GM18907 (cell line): ENCODE measurements at regions not wholly inside any gene's neighbourhood (a gene's known extent, or its start where the extent isn't known, plus 50 kb on each side); places are given as distances from the start of the nearest gene placed in this dataset.
"Not testable (repeated sequence)": the region's sequence is repeated elsewhere in the genome, so short reads cannot be mapped to it uniquely, and the experiment has no call there.

Experiments
- ATAC-seq: cut with Tn5 transposase; IDR thresholded peaks from one replicate; pipeline ENCODE4 v1.9.1; 2021; ENCODE audit warnings: mild to moderate bottlenecking, moderate library complexity; ENCODE audit not compliant: unreplicated experiment

GRCh38 chrX:89539150-89539549 lies 382.6 kb upstream of the TGIF2LX start:
- ATAC-seq: not testable (repeated sequence)

DNA sequence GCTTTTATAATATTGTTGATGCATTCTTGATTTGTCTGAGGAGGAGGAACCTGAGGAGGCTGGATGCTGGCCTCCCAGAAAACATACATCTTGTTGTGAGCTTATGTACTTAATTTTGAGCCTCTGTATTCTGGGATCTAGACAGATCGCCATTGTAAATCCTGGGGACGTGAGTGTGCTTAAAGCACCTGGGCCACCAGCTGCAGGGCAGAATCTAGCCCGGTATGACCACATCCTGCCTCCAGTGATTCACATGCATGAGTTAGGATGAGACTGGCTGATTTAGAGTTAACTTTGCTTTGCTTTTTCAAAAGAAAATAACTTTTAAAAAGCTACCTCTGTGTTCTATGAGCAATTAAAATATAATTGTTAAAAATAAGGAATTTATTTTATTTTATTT lies 364.6 kb upstream of the TGIF2LX start:
- not testable (repeated sequence) for ATAC-seq

DNA sequence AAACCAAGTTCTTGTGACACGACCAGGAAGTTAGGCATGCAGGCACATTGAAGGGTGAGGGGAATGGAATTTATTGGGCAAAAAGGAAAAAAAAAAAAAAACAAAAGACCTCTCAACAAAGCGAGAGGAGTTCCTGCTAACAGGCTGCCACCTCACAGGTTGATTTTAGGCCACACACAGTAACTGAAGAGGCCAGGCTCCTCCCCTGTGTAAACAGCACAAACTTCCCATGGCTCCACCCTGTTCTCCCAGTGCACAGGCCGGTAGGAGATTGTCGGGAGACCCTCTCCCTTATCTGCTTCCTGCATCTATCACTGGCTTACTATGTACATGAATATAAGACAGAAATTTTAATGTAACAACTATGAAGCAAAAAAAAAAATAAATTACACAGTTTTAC lies 359.6 kb upstream of the TGIF2LX start:
- ATAC-seq: not testable (repeated sequence)

DNA sequence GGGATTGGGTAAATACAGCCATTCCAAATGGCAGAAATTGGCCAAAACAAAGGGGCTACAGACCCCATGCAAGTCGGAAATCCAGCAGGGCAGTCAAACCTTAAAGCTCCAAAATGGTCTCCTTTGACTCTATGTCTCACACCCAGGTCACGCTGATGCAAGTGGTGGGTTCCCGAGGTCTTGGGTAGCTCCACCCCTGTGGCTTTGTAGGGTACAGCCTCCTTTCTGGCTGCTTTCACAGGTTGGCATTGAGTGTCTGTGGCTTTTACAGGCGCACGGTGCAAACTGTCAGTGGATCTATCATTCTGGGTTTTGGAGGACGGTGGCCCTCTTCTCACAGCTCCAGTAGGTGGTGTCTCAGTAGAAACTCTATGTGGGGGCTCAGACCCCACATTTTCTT lies 358.6 kb upstream of the TGIF2LX start:
- not testable (repeated sequence) for ATAC-seq

DNA sequence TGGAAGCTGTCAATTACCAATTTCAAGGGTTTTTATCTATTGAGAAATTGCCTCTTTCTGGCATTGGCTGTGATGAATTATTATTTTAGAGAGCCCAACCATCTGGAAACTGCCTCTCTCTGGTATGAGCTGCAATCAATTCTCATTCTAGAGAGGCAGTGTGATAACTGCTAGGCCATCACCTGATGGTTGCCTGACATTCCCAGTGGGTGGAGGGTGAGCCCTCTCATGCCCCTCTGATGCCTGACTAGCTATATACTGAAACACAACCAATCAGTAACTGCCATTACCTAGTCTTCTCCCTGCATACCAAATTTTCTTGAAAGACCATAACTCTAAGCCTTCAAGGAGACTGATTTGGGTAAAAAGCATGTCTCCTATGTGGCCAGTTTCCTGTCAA lies 353.9 kb upstream of the TGIF2LX start:
- not testable (repeated sequence) for ATAC-seq

- not testable (repeated sequence) for ATAC-seq
Measured at GRCh38 chrX:89581868-89582267, 339.8 kb upstream of the TGIF2LX start.

DNA sequence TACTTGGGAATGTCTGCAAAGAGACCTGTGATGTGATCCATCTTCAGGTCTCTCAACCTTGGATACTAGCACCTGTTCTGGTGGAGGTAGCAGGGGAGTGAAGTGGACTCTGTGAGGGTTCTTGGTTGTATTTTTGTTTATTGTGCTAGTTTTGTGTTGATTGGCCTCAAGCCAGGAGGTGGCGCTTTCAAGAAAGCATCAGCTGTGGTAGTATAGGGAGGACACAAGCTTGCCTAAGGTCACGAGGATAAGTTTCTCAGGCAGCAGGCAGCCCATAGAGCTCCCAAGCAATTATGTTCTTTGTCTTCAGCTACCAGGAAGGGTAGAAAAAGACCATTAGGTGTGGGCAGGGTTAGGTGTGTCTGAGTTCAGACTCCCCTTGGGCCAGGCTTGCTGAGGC lies 289.9 kb upstream of the TGIF2LX start:
- ATAC-seq: not testable (repeated sequence)

GRCh38 chrX:89635887-89636286 lies 285.8 kb upstream of the TGIF2LX start:
- ATAC-seq: not testable (repeated sequence)

GRCh38 chrX:89658662-89659061 lies 263.0 kb upstream of the TGIF2LX start:
- ATAC-seq: not testable (repeated sequence)

GRCh38 chrX:89706481-89706880 lies 215.2 kb upstream of the TGIF2LX start:
- ATAC-seq: not testable (repeated sequence)

DNA sequence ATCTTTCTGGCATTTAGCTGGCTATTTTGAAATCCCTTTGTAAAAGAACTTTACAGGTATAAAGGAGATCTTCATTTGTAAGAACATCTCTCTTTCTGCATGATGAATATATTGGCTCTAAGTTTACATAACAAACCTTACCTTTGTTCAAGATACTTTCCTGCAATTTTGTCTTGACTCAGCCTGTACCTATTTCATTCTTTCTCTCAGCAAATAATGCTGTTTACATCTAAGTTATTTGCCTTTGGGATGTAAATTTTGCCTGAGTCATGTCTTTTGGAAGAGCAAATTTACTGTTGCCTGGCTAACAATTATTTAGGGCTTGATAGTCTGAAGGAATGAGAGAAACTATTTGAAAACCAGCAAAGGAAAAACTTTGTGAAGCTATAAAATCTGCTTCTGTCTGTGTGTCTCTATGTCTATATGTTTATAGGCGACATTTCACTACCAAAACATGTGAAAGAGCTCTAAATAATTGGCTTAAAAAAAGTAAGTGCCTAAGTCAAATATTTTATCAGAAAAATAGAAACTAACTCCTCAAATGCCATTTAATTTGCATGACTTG lies 214.3 kb upstream of the TGIF2LX start:
- ATAC-seq: not testable (repeated sequence)

- ATAC-seq: not testable (repeated sequence)
Measured at GRCh38 chrX:89734367-89734766, 187.3 kb upstream of the TGIF2LX start.

- ATAC-seq: not testable (repeated sequence)
Measured at GRCh38 chrX:89756466-89756865, 165.2 kb upstream of the TGIF2LX start.

DNA sequence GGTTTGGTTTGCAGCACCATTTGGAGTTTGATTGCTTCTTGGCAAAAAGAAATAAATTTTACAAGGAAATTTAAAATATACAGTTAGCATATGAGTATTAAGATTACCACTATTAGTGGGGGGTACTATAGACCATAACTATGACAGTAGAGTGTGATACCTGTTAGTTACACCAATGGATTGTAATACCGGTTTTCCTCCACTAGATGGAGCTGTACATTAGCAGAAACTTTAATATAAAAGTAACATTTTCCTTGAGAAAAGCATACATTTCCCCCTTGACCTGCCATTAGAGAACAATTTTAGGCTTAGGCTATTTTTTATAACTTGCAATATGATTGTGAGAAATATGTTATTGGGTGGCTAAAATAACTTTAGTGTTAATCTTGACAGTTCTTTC lies 163.9 kb upstream of the TGIF2LX start:
- ATAC-seq: peak; percentile 53

GRCh38 chrX:89759076-89759685 lies 162.5 kb upstream of the TGIF2LX start:
- not testable (repeated sequence) for ATAC-seq

DNA sequence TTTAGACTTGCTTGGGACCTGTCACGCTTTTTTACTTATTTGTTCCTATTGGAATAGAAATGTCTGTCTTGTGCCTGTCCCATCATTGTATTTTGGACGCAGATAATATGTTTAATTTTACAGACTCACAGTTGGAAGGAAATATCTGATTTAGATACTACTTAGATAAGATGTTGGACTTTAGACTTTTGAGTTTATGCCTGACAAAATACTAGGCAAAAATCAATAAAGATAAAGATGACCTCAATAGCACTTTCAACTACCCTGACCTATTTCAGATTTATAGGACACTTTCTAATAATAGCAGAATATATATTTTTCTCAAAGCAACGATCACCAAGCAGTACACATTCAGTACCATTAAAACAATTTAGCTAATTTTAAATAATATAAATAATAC lies 150.1 kb upstream of the TGIF2LX start:
- ATAC-seq: not testable (repeated sequence)

DNA sequence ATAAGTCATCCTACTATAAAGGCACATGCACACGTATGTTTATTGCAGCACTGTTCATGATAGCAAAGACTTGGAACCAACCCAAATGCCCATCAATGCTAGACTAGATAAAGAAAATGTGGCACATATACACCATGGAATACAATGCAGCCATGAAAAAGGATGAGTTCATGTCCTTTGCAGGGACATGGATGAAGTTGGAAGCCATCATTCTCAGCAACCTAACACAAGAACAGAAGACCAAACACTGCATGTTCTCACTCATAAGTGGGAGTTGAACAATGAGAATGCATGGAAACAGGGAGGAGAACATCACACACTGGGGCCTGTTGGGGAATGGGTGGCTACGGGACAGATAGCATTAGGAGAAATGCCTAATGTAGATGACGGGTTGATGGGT lies 110.3 kb upstream of the TGIF2LX start:
- not testable (repeated sequence) for ATAC-seq

DNA sequence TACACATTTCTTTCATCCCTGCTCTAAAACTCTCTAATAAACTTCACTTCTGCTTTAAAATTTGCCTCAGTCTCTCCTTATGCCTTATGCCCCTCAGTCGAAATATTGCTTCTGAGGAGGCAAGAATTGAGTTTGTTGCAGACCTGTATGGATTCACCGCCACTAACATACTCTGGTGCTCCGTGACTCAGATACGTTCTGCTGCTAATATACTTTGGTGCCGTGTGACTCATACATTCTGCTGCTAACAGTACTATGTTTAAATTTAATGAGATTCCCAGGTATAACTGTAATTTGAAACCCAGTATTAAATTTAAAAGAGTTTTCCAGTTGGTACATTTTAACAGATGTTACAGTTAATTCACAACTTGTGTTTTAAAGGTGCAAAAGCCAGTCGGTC lies 82.0 kb upstream of the TGIF2LX start:
- ATAC-seq: not testable (repeated sequence)

- peak; percentile 92 for ATAC-seq
Measured at GRCh38 chrX:89871662-89872061, 50.0 kb upstream of the TGIF2LX start.
